ENCODE measurements at regions not wholly inside any gene's neighbourhood (a gene's known extent, or its start where the extent isn't known, plus 50 kb on each side); places are given as distances from the start of the nearest gene placed in this dataset.

DNA sequence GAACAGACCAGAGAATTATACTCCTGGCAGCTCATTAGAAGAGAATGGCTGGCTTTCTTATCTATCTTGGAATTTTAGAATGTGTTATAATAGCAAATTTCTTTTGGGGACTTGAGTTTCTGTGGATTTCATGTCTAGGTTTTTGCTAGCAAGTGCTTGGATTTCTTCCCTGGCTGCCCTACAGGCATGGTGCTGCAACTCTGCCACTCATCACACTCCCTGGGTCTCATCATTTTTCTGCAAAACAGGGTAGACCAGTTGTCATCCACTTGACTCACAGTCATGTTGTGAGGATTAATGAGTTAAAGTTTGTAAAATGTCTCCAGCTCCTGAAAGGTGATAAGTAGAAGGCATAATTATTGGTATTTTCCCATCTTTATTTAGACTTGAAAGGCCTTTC, 60.7 kb upstream of the LCORL start:
- H3K27me3 ChIP-seq (replicated peaks; ENCODE audit: control insufficient read depth, insufficient read depth, low read length), result no peaks in the 10 kb centered on the region
- ChIA-PET CTCF (no interaction called here), POLR2A (no interaction called here)
- no peaks in the 10 kb centered on the region for H3K4me1 Mint-ChIP-seq (ENCODE audit: low read depth, unreplicated experiment)
- intact Hi-C loops (cut with micrococcal nuclease; ENCODE audit: unreplicated experiment), result no loop called here
- BruUV-seq (replicated peaks), result no TSS peak
- no peaks in the 10 kb centered on the region for H3K36me3 Mint-ChIP-seq (ENCODE audit: insufficient read depth, unreplicated experiment)
- 0 out of 2 replicates have a peak, but pooled peaks cover 2% of the 10 kb centered on the region for H3K9me3 ChIP-seq
- H3K27me3 Mint-ChIP-seq (ENCODE audit: insufficient read depth, unreplicated experiment), result peaks cover 3% of the 10 kb centered on the region
- H3K9me3 Mint-ChIP-seq (ENCODE audit: unreplicated experiment), result peaks cover 9% of the 10 kb centered on the region
- H3K27ac Mint-ChIP-seq (ENCODE audit: unreplicated experiment), result no peak overlapping the region
- DNase-seq, result no peak
- TF ChIP-seq, protein P1, sequence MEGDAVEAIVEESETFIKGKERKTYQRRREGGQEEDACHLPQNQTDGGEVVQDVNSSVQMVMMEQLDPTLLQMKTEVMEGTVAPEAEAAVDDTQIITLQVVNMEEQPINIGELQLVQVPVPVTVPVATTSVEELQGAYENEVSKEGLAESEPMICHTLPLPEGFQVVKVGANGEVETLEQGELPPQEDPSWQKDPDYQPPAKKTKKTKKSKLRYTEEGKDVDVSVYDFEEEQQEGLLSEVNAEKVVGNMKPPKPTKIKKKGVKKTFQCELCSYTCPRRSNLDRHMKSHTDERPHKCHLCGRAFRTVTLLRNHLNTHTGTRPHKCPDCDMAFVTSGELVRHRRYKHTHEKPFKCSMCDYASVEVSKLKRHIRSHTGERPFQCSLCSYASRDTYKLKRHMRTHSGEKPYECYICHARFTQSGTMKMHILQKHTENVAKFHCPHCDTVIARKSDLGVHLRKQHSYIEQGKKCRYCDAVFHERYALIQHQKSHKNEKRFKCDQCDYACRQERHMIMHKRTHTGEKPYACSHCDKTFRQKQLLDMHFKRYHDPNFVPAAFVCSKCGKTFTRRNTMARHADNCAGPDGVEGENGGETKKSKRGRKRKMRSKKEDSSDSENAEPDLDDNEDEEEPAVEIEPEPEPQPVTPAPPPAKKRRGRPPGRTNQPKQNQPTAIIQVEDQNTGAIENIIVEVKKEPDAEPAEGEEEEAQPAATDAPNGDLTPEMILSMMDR (IDR thresholded peaks at IDR 0.05; ENCODE audit: insufficient read depth in 1 of 2, low read depth in 1 of 2, low read length in 1 of 2, severe bottlenecking in 1 of 2, unreplicated experiment in 1 of 2), result no peak
- no peaks in the 10 kb centered on the region for H3K4me1 ChIP-seq
- H3K4me3 ChIP-seq (ENCODE audit: low read depth, low read length), result no peak overlapping the region
- H3K36me3 ChIP-seq (ENCODE audit: control insufficient read depth, insufficient read depth, low read length), result no peaks in the 10 kb centered on the region
- no peak overlapping the region for H3K4me3 Mint-ChIP-seq (ENCODE audit: unreplicated experiment)

DNA sequence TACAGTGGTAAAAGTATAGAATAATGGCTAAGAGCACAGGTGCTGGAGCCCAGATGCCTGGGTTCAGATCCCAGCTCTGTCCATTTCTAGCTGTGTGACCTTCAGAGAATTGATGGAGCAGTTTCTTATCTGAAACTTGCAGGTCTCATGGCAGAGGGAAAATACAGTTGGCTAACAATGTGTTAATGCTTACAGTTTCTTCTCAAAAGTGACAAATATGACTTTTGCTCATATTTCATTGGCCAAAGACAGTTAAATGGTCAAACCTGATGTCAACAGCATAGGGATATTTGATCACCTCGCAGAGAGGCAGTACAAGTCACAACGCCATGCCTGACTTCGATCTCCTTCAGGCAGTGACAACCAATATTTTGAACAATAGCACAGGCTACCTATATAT, 60.2 kb upstream of the LCORL start:
- POLR2A ChIA-PET, result no interaction called here

DNA sequence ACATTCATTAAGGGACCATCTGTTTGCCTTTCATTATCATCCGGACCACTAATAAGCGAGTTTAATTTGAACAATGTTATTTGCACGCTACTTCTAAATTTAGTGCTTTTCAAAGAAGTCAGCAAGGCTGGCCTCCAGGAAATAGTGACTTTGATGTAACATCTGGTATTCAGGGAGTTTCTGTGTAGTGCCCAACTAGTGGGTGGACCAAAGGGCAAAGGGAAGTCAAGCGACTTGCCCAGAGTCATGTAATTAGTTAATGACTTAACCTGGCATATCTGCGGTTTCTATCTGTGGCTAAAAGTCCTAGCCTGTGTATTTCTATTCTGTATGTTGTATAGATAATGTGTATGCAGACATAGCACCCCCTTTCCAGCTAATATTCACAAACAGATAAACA, 56.3 kb upstream of the LCORL start:
- H3K36me3 ChIP-seq (ENCODE audit: control insufficient read depth, insufficient read depth, low read length), result no peaks in the 10 kb centered on the region
- Mint-ChIP-seq H3K9me3 (ENCODE audit: unreplicated experiment) (no peaks in the 10 kb centered on the region), H3K36me3 (ENCODE audit: insufficient read depth, unreplicated experiment) (no peaks in the 10 kb centered on the region), H3K4me1 (ENCODE audit: low read depth, unreplicated experiment) (no peaks in the 10 kb centered on the region), H3K27ac (ENCODE audit: unreplicated experiment) (no peak overlapping the region), H3K27me3 (ENCODE audit: insufficient read depth, unreplicated experiment) (no peaks in the 10 kb centered on the region), H3K4me3 (ENCODE audit: unreplicated experiment) (no peak overlapping the region)
- DNase-seq, result no peak
- intact Hi-C loops (cut with micrococcal nuclease; ENCODE audit: unreplicated experiment), result loop anchor here (5.0 kb wide), 1 partner anchor 221 kb away; no protein-coding TSS in a partner anchor
- H3K9me3 ChIP-seq, result no peaks in the 10 kb centered on the region
- ChIA-PET CTCF (no interaction called here), POLR2A (interaction anchor here (0.6 kb wide), 1 partner anchor 88 kb away, joined by 6 read pairs; no protein-coding TSS in a partner anchor)
- H3K4me3 ChIP-seq (ENCODE audit: low read depth, low read length), result no peak overlapping the region
- no TSS peak for BruUV-seq (replicated peaks)
- H3K27me3 ChIP-seq (replicated peaks; ENCODE audit: control insufficient read depth, insufficient read depth, low read length), result no peaks in the 10 kb centered on the region
- H3K4me1 ChIP-seq, result no peaks in the 10 kb centered on the region
- TF ChIP-seq, protein P1 (IDR thresholded peaks at IDR 0.05; ENCODE audit: insufficient read depth in 1 of 2, low read depth in 1 of 2, low read length in 1 of 2, severe bottlenecking in 1 of 2, unreplicated experiment in 1 of 2), result no peak

More for the DNA sequence above, 60.2 kb upstream of the LCORL start:
- no peak for DNase-seq
- TF ChIP-seq, protein P1 (IDR thresholded peaks at IDR 0.05; ENCODE audit: insufficient read depth in 1 of 2, low read depth in 1 of 2, low read length in 1 of 2, severe bottlenecking in 1 of 2, unreplicated experiment in 1 of 2), result no peak
- H3K4me3 ChIP-seq (ENCODE audit: low read depth, low read length), result no peak overlapping the region
- peaks cover 4% of the 10 kb centered on the region for H3K9me3 Mint-ChIP-seq (ENCODE audit: unreplicated experiment)
- H3K36me3 ChIP-seq (ENCODE audit: control insufficient read depth, insufficient read depth, low read length), result no peaks in the 10 kb centered on the region
- no peaks in the 10 kb centered on the region for H3K27me3 ChIP-seq (replicated peaks; ENCODE audit: control insufficient read depth, insufficient read depth, low read length)
- H3K4me1 Mint-ChIP-seq (ENCODE audit: low read depth, unreplicated experiment), result no peaks in the 10 kb centered on the region
- no TSS peak for BruUV-seq (replicated peaks)
- peaks cover 3% of the 10 kb centered on the region for H3K27me3 Mint-ChIP-seq (ENCODE audit: insufficient read depth, unreplicated experiment)
- CTCF ChIA-PET, result no interaction called here
- 0 out of 2 replicates have a peak, but pooled peaks cover 2% of the 10 kb centered on the region for H3K9me3 ChIP-seq
- no peak overlapping the region for H3K4me3 Mint-ChIP-seq (ENCODE audit: unreplicated experiment)
- H3K27ac Mint-ChIP-seq (ENCODE audit: unreplicated experiment), result no peak overlapping the region
- H3K4me1 ChIP-seq, result no peaks in the 10 kb centered on the region
- intact Hi-C loops (cut with micrococcal nuclease; ENCODE audit: unreplicated experiment), result no loop called here
- H3K36me3 Mint-ChIP-seq (ENCODE audit: insufficient read depth, unreplicated experiment), result no peaks in the 10 kb centered on the region

Data from Caco-2 (cell line).